ENCODE measurements at regions not wholly inside any gene's neighbourhood (a gene's known extent, or its start where the extent isn't known, plus 50 kb on each side); places are given as distances from the start of the nearest gene placed in this dataset.

DNA sequence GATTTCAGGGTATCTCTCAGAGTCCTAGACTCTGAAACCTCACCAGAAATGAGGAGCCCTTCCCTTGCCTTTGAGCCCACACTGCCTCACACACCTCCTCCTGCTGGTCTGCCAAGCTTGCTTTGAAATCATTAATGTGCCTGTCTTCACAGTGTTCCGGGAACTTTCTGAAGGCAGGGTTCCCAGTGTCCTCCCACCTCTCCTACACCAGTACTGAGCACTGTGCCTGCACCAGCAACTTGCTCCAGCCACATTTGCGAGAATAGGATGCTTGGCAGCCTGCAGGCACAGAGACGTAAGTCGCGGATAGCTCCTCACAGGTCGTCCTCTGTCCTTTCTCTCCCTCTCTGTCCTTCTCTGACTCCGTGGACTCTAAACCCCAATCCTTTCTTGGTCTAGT lies 408.4 kb upstream of the EEF2KMT start:
- Mint-ChIP-seq H3K27me3 (no peaks in the 10 kb centered on the region), H3K4me3 (no peak overlapping the region), H3K36me3 (no peaks in the 10 kb centered on the region), H3K4me1 (no peaks in the 10 kb centered on the region), H3K27ac (no peak overlapping the region), H3K9me3 (no peaks in the 10 kb centered on the region)
- ATAC-seq, result no peak

DNA sequence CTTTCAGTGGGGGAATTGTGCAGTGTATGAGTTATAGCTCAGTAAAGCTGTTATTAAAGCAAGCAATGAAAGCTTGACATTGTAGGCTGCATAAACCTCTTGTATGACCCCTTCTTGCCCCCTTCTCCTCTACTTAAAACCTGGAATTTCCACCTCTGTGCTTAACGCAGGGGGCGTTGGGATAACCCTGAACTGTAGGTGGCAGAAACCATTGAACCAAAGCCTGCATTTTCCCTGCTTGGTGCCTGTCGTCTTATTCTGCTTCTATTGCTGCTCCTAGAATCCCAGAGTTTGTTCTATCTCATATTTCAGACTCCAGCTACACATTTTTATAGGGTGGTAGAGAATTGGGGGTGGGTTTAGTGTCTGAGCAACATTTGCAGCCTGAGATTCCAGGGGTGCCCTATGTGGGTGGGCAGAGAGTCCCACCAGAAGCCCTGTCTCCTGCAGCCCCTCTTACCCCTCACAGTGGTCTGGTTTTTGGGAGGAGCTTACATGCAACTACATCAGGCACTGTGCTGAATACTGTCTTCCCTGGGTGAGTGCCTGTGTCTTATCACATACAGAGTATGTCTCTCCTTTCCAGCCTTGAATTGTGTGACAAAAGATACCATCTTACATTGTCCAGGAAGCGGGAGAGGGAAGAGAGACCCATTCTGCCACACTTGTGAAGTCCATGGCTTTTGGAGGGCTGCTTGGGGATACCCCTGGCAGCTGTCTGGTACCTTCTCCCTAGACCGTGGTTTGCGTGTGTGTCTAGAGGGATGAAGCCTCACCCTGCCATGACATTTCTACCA lies 407.7 kb upstream of the EEF2KMT start:
- ATAC-seq, result no peak
- no peak overlapping the region for H3K27ac Mint-ChIP-seq
- no peaks in the 10 kb centered on the region for H3K27me3 Mint-ChIP-seq
- H3K4me1 Mint-ChIP-seq, result no peaks in the 10 kb centered on the region
- H3K9me3 Mint-ChIP-seq, result no peaks in the 10 kb centered on the region
- no peaks in the 10 kb centered on the region for H3K36me3 Mint-ChIP-seq
- no peak overlapping the region for H3K4me3 Mint-ChIP-seq

DNA sequence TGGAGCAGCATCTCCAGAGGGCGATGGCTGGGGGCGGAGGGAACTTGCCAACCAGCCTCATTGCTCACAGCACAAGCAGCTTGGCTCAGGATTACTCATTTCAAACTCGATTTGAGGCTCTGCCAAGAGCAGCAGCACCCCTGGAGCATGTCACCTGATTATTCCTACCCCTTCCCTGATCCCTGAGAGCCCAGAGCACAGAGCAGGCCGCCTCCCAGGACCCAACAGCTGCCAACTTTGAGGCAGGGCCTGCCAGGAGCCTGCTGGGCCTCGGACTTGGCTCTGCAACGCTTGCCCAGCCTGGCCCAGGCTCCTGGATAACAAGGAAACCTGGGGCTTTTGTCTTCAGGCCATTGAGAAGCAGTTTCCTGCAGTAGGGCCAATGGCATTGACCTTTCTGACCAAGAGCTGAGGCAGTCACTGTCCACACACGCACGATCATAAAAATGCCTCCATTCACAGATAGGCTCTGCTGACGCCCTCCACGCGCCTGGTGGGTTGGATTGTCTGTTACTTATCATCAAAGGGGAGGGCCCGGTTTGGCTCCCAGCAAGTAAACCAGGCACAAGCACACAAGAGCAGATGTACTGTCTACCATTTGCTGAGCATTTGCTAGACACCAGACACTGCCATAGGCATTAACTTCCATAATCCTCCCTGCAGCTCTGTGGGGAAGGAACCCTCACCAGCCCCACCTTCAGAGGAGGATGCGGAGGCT lies 406.6 kb upstream of the EEF2KMT start:
- Mint-ChIP-seq H3K9me3 (peaks cover 4% of the 10 kb centered on the region), H3K27ac (no peak overlapping the region), H3K4me1 (no peaks in the 10 kb centered on the region), H3K4me3 (no peak overlapping the region), H3K36me3 (no peaks in the 10 kb centered on the region), H3K27me3 (no peaks in the 10 kb centered on the region)
- no peak for ATAC-seq

DNA sequence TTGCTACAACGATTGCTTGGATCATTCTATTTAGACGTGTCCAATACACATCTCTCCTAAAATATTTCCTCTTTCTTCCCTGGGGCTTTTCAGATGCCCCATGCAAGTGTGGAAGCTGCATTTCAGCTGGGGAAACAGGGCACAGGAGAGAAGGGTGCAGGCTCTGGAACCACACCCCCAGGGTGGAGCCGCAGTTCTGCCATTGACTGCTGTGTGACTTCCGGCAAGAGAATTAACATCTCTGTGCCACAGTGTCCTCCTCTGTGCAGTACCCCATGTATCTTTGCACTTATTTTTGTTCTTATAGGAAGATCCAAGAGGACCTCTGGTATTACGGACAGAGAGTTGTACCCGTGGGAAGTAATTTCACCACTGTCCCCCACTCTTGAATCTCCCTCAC lies 405.3 kb upstream of the EEF2KMT start:
- Mint-ChIP-seq H3K4me1 (no peaks in the 10 kb centered on the region), H3K9me3 (peaks cover 4% of the 10 kb centered on the region), H3K4me3 (no peak overlapping the region), H3K27me3 (no peaks in the 10 kb centered on the region), H3K27ac (no peak overlapping the region), H3K36me3 (no peaks in the 10 kb centered on the region)
- ATAC-seq, result no peak

DNA sequence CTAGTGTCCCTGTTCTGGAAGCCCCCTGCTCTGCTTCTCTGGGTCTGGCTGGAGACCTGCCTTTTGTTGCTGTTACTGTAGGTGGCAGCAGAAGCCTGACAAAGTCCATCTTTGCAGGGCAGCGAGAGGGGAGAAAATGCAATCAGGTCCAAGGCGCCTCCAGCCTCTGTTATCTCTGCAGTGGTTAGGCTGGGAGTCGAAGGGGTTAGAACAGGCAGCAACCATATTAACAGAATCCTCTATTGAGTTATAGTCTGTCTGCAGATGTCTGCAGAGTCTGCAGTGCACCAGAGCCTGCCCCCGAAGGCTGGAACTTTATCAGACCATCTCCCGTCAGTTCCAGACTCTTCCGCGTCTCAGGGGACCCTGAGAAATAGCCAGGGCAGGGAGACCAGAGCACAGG lies 404.9 kb upstream of the EEF2KMT start:
- Mint-ChIP-seq H3K4me1 (no peaks in the 10 kb centered on the region), H3K27ac (no peak overlapping the region), H3K9me3 (peaks cover 4% of the 10 kb centered on the region), H3K27me3 (no peaks in the 10 kb centered on the region), H3K4me3 (no peak overlapping the region), H3K36me3 (no peaks in the 10 kb centered on the region)
- no peak for ATAC-seq

DNA sequence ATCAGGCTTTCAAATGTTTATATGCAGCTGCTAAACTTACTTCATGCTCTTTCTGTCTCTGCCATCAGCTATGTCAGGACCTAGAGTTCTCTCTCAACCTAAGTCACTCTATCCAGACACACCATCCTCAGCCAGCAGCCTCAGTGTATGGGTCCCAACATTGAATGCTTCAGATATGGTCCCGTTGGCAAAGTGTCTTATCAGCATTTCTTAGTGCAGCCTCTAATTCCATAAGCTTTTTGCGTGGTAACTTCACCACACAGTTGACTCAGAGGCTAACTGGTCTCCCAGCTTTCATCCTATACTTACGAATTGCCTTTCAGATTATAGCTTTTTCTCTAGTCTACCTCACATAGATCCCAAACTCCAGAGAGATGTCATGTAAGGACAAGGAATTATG lies 402.9 kb upstream of the EEF2KMT start:
- Mint-ChIP-seq H3K9me3 (peaks cover 8% of the 10 kb centered on the region), H3K4me1 (no peaks in the 10 kb centered on the region)
- no peak for ATAC-seq

DNA sequence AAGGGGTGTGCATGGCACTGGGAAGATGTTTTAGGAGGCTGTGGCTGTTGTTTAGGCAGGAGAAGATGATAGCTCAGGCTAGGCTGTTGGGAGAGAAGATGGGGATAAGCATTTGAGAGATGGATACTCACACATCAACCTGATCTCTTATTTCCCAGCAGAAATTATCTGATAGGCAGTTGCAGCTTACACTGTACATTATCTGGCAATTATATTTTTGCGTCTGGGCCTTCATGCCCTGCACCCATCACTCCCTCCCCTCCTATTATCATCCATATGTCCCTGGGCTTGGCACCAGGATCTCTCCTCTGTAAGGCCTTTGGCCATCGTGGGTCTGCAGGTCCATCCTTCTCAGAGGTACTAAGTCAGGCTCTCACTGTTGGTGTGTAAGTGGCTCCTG lies 401.0 kb upstream of the EEF2KMT start:
- Mint-ChIP-seq H3K36me3 (no peaks in the 10 kb centered on the region), H3K4me3 (no peak overlapping the region)

More for the DNA sequence above, 402.9 kb upstream of the EEF2KMT start:
- Mint-ChIP-seq H3K27ac (no peak overlapping the region), H3K27me3 (no peaks in the 10 kb centered on the region), H3K36me3 (no peaks in the 10 kb centered on the region), H3K4me3 (no peak overlapping the region)

DNA sequence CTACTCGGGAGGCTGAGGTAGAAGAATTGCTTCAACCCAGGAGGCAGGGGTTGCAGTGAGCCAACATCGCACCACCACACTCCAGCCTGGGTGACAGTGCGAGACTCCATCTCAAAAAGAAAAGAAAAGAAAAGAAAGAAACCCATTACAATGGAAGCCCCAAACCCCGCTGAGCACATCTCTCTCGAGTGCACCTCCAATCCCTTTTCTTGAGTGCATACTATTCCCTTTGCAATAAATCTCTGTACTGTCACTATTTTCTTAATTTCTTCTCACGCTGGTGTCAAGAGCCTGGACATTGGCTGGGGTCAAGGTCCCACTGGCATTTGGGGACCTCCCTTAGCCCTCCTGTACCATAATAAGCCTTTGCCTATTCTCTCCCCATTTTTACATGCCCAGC lies 398.4 kb upstream of the EEF2KMT start:
- no peak overlapping the region for H3K27ac Mint-ChIP-seq
- no peak overlapping the region for H3K4me3 Mint-ChIP-seq
- peaks cover 8% of the 10 kb centered on the region for H3K9me3 Mint-ChIP-seq
- no peaks in the 10 kb centered on the region for H3K27me3 Mint-ChIP-seq
- ATAC-seq, result no peak
- no peaks in the 10 kb centered on the region for H3K4me1 Mint-ChIP-seq
- H3K36me3 Mint-ChIP-seq, result no peaks in the 10 kb centered on the region

More for the DNA sequence above, 401.0 kb upstream of the EEF2KMT start:
- H3K27me3 Mint-ChIP-seq, result no peaks in the 10 kb centered on the region
- no peak overlapping the region for H3K27ac Mint-ChIP-seq
- H3K9me3 Mint-ChIP-seq, result peaks cover 8% of the 10 kb centered on the region
- H3K4me1 Mint-ChIP-seq, result no peaks in the 10 kb centered on the region
- no peak for ATAC-seq

DNA sequence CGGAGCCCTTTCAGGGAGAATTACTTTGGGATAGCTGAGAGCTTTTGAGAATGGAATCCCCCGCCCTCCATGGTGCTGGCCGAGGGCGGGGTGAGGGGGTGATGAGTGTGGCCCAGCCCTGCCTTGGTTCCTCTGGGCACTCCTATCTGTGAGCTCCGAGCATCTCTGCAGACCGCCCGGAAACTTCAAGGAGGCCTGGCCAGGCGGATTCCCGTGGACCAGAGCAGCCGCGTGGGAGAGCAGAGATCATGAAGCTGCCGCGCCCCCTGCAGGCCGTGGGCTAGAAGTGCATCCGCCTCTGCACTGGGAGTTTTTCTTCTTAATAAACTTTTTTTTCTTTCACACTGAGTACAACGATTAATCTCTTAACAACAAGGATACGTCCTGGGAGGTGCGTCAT lies 392.9 kb upstream of the EEF2KMT start:
- no peaks in the 10 kb centered on the region for H3K4me1 Mint-ChIP-seq
- no peaks in the 10 kb centered on the region for H3K9me3 Mint-ChIP-seq
- no peaks in the 10 kb centered on the region for H3K36me3 Mint-ChIP-seq
- no peaks in the 10 kb centered on the region for H3K27me3 Mint-ChIP-seq
- H3K4me3 Mint-ChIP-seq, result no peak overlapping the region
- H3K27ac Mint-ChIP-seq, result no peak overlapping the region
- no peak for ATAC-seq

DNA sequence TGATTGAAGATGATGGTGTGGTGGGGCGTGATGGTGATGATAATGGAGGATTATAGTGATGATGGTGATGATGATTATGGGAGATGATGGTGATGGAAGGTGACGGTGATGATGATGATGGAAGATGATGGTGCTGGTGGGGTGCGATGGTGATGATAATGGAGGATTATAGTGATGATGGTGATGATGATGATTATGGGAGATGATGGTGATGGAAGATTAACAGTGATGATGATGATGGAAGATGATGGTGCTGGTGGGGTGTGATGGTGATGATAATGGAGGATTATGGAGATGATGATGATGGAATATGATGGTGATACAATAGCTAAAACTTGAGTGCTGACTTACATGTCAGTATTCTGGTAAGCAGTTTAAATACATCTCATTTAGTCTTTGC lies 391.0 kb upstream of the EEF2KMT start:
- Mint-ChIP-seq H3K27me3 (no peaks in the 10 kb centered on the region), H3K4me3 (no peak overlapping the region), H3K9me3 (no peaks in the 10 kb centered on the region), H3K27ac (no peak overlapping the region), H3K4me1 (no peaks in the 10 kb centered on the region), H3K36me3 (no peaks in the 10 kb centered on the region)
- ATAC-seq, result no peak

DNA sequence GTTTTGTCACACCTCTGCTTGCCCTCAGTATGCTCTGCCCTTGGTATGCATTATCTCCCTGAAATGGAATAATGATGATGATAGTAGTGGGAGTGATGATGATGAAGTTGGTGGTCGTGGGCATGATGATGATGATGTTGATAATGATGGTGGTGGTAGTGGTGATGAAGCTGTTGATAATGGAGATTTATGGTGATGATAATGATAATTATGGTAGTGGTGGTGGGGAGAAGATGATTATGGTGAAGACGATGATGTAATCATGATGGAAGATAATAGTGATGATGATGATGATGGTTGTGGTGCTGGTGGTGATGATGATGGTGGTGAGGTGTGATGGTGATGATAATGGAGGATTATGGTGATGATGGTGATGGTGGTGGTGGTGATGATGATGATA lies 390.1 kb upstream of the EEF2KMT start:
- no peaks in the 10 kb centered on the region for H3K9me3 Mint-ChIP-seq
- H3K27me3 Mint-ChIP-seq, result no peaks in the 10 kb centered on the region
- no peak for ATAC-seq
- no peaks in the 10 kb centered on the region for H3K36me3 Mint-ChIP-seq
- no peak overlapping the region for H3K4me3 Mint-ChIP-seq
- no peak overlapping the region for H3K27ac Mint-ChIP-seq
- no peaks in the 10 kb centered on the region for H3K4me1 Mint-ChIP-seq

DNA sequence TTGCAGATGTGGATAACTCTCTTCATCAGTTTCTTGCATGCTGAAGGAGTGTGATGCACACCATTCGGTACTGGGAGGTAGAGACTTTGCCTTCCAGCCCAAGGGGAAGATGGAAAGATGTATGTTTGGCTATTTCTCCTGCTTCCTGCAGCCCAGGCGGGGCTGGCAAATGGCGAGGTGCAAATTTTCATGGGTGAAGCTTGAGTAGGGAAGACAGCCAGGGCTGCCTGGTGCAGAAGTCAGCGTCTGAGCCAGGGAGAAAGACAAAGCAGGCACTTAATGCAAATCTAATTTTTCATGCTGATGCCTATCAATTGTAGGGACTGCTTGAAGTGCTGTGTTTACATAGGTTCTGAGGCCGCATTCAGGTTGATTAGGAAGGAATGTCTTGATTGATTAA lies 384.7 kb upstream of the EEF2KMT start:
- Mint-ChIP-seq H3K9me3 (no peaks in the 10 kb centered on the region), H3K4me3 (no peak overlapping the region), H3K36me3 (no peaks in the 10 kb centered on the region), H3K27me3 (no peaks in the 10 kb centered on the region), H3K27ac (no peak overlapping the region), H3K4me1 (no peaks in the 10 kb centered on the region)
- ATAC-seq, result no peak

DNA sequence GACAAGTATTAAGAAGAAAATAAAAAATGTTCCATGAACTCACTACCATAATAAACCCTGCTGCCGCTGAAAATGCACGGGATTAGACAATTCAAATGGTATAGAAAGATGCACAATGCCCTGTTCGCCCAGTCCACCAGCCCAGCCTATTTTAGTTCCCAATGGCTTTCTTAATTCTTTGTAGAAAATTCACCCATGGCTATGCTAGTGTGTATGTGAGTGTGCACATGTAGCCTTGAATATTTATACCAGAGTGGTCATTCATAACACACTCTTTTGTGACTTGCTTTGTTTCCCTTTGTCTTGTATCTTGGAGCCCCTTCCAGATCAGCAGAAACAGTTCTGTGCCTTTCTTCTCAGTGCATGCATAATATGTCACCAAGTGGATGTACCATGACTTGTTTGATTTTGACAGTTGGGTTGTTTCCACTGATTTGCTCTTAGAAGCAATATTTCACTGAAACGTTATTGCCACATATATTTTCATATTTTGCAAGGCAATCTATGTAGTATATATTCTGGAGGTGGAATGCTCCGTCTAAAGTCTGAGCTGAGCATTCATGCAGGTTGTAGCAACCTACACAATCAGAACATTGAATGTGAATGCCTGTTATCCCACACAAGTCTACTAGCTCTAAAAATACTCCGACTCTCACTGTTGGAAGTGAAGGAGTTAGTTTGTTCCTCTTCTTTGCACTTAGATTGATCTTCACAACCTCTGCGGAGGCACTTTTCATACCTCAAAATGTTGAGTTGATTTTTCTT lies 383.0 kb upstream of the EEF2KMT start:
- H3K4me3 Mint-ChIP-seq, result no peak overlapping the region
- H3K36me3 Mint-ChIP-seq, result no peaks in the 10 kb centered on the region
- no peaks in the 10 kb centered on the region for H3K4me1 Mint-ChIP-seq
- no peak for ATAC-seq
- no peaks in the 10 kb centered on the region for H3K27me3 Mint-ChIP-seq
- no peak overlapping the region for H3K27ac Mint-ChIP-seq
- no peaks in the 10 kb centered on the region for H3K9me3 Mint-ChIP-seq

DNA sequence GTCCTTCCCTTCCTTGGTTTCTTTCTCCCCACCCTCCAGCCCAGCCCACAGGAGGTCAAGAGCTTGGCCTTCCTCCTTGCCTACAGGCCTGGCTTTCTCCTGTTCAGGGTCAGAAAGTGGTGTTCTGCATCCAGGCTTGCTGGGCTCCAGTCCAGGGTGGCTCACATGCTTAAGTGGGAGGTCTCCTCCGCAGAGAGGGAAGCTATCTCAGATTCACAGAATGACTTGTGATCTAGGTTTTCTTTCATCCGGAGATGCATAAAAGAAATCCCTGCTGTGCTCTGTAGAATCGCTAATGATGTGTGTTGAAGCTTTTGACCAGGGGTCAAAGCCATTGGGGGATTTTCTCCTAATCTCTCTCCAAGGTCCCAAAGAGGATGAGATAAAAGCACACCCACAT lies 382.3 kb upstream of the EEF2KMT start:
- no peak for ATAC-seq
- Mint-ChIP-seq H3K27me3 (no peaks in the 10 kb centered on the region), H3K36me3 (no peaks in the 10 kb centered on the region), H3K27ac (no peak overlapping the region), H3K4me1 (no peaks in the 10 kb centered on the region), H3K9me3 (no peaks in the 10 kb centered on the region), H3K4me3 (no peak overlapping the region)

DNA sequence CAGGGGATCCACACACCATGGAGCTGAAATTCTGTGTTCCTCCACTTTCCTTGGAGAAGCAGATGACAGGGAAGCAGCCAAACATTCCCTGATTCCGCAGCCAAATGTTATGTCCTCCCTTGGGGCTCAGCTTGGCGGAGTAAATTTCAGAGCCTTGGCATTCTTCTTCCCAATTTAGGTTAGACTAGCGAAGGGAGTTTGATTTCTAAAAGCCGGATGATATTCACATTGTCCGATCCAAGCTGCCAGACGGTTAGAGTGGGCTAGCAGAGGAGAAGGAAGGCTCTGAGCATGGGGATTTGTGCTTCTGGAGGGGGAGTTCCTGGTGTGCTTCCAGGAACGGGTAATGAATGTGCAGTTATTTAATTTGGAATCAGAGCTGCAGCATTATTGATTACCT lies 380.4 kb upstream of the EEF2KMT start:
- Mint-ChIP-seq H3K27me3 (peaks cover 8% of the 10 kb centered on the region), H3K36me3 (no peaks in the 10 kb centered on the region), H3K4me3 (no peak overlapping the region), H3K9me3 (peaks cover 8% of the 10 kb centered on the region), H3K27ac (no peak overlapping the region), H3K4me1 (no peaks in the 10 kb centered on the region)
- no peak for ATAC-seq
